K562 (cell line): ENCODE measurements at regions not wholly inside any gene's neighbourhood (a gene's known extent, or its start where the extent isn't known, plus 50 kb on each side); places are given as distances from the start of the nearest gene placed in this dataset.

Experiments
- ATAC-seq: fragments of 200-7000 bp; cut with Tn5 transposase; 3 replicates; pipeline ENCODE4 v1.9.1; 2020; ENCODE audit warnings: moderate library complexity
- BruUV-seq: library from RNA; stranded (reverse); fragments of 400-500 nt; replicated peaks from 2 replicates; lab custom pipeline; 2021; lab: Mats Ljungman, UMichigan
- CTCF ChIA-PET: fragments of 300-600 bp; formaldehyde crosslinking; extraction: SDS; loops from one replicate; lab custom pipeline; 2021; ENCODE audit warnings: low intra/inter-chr PET ratio; lab: Yijun Ruan, JAX
- POLR2A ChIA-PET: fragments of 300-600, 350-650 bp; sonication (Branson Sonifier 250); formaldehyde crosslinking; extraction: SDS; loops from one replicate; lab custom pipeline; 2021; ENCODE audit warnings: antibody characterized with exemption, inconsistent platforms; lab: Yijun Ruan, JAX
- DNase-seq, 4 experiments: peaks; one replicate each; pipeline versions ENCODE4 v3.0.0 to v3.0.0-alpha.2; 2011 to 2018; ENCODE audit warnings: low spot score in 3 of 4, mixed read lengths in 3 of 4; ENCODE audit errors: extremely low read depth in 1 of 4
- FAIRE-seq: peaks from 2 replicates; lab custom pipeline; 2011; peaks lifted over from hg19 to GRCh38; lab: Jason Lieb, UNC
- H2AFZ ChIP-seq: 2 replicates; pipeline ENCODE4 v1.6.0; 2011; ENCODE audit warnings: low read depth, low read length, control low read depth, inconsistent platforms
- H3K27ac ChIP-seq: fragments of 200-600 bp; 3 replicates; pipeline ENCODE4 v1.8.0; 2011; ENCODE audit warnings: low read depth, mild to moderate bottlenecking, control low read depth, inconsistent platforms, low read length, moderate library complexity, mixed read lengths; ENCODE audit errors: extremely low read depth
- H3K27me3 ChIP-seq, 2 experiments: fragments of 300-600 bp in 1 of 2; 2 replicates in 1 of 2; 3 replicates in 1 of 2; pipeline versions ENCODE4 v1.6.0 to v1.8.0; 2011; ENCODE audit warnings: inconsistent platforms in 2 of 2, low read length in 2 of 2, mild to moderate bottlenecking in 1 of 2, mixed read lengths in 1 of 2, moderate library complexity in 1 of 2; ENCODE audit not compliant: control insufficient read depth in 2 of 2, insufficient read depth in 2 of 2
- H3K36me3 ChIP-seq: fragments of 300-600 bp; 3 replicates; pipeline ENCODE4 v1.8.0; 2011; ENCODE audit warnings: mild to moderate bottlenecking, low read length, inconsistent platforms; ENCODE audit not compliant: control insufficient read depth, insufficient read depth
- H3K4me1 ChIP-seq, 2 experiments: fragments of 200-600 bp in 1 of 2; replicated peaks in 1 of 2; 2 replicates in 1 of 2; 3 replicates in 1 of 2; pipeline versions ENCODE4 v1.5.1 to v1.8.0; 2011; ENCODE audit warnings: inconsistent platforms in 2 of 2, low read length in 2 of 2, mild to moderate bottlenecking in 1 of 2, mixed read lengths in 1 of 2, moderate library complexity in 1 of 2; ENCODE audit not compliant: control insufficient read depth in 2 of 2, insufficient read depth in 2 of 2
- H3K4me2 ChIP-seq: 2 replicates; pipeline ENCODE4 v1.6.1; 2011; ENCODE audit warnings: low read length, control low read depth, inconsistent platforms, mixed read lengths; ENCODE audit not compliant: insufficient read depth
- H3K4me3 ChIP-seq: fragments of 200-600 bp; sonication (generic), shearing (Covaris generic); 2 replicates; pipeline ENCODE4 v1.5.1; 2016; ENCODE audit warnings: control low read depth, inconsistent platforms
- H3K79me2 ChIP-seq: fragments of 200-600 bp; 3 replicates; pipeline ENCODE4 v1.8.0; 2011; ENCODE audit warnings: low read length, inconsistent platforms; ENCODE audit not compliant: control insufficient read depth, insufficient read depth
- H3K9ac ChIP-seq, 2 experiments: 2 replicates each; pipeline versions ENCODE4 v1.6.0 to v1.6.1; 2011; ENCODE audit warnings: low read depth in 2 of 2, low read length in 2 of 2, control low read depth in 1 of 2, inconsistent platforms in 1 of 2, mild to moderate bottlenecking in 1 of 2, mixed read lengths in 1 of 2; ENCODE audit not compliant: insufficient read depth in 1 of 2
- H3K9me1 ChIP-seq: one replicate; pipeline ENCODE4 v1.6.0; 2011; ENCODE audit warnings: inconsistent platforms, mild to moderate bottlenecking, low read length, moderate library complexity; ENCODE audit not compliant: control insufficient read depth, insufficient read depth
- H3K9me3 ChIP-seq: replicated peaks from 2 replicates; pipeline ENCODE4 v1.5.1; 2011; ENCODE audit warnings: low read depth, low read length, inconsistent platforms; ENCODE audit not compliant: control insufficient read depth, insufficient read depth
- H4K20me1 ChIP-seq: replicated peaks from 2 replicates; pipeline ENCODE4 v1.6.1; 2011; ENCODE audit warnings: low read length, inconsistent platforms, mixed read lengths; ENCODE audit not compliant: control insufficient read depth, insufficient read depth
- BACH1 ChIP-seq: fragments of 200-800 bp; sonication (Bioruptor generic); IDR thresholded peaks from 2 replicates; pipeline ENCODE4 v1.6.1; 2016; ENCODE audit warnings: missing genetic modification characterization, missing compliant biosample characterization
- FOXJ3 ChIP-seq: sonication (generic); formaldehyde crosslinking; IDR thresholded peaks from 2 replicates; pipeline ENCODE4 v1.4.0; 2020; ENCODE audit warnings: mild to moderate bottlenecking, missing genetic modification reagents
- HSF4 ChIP-seq: fragments of 250-450 bp; sonication (Bioruptor Pico); IDR thresholded peaks from 2 replicates; pipeline ENCODE4 v2.1.2; 2022; ENCODE audit warnings: mild to moderate bottlenecking, moderate library complexity, borderline replicate concordance
- NBN ChIP-seq: fragments of 450-650 bp; IDR thresholded peaks from 2 replicates; pipeline ENCODE4 v1.6.1; 2016; ENCODE audit warnings: low read depth, mild to moderate bottlenecking
- NELFE ChIP-seq: IDR thresholded peaks from 2 replicates; pipeline ENCODE4 v1.6.1; 2011; ENCODE audit warnings: mild to moderate bottlenecking; ENCODE audit not compliant: insufficient read depth, insufficient read length
- NFIX ChIP-seq: fragments of 250-450 bp; sonication (Bioruptor Pico); IDR thresholded peaks from 2 replicates; pipeline ENCODE4 v1.4.0; 2020; ENCODE audit warnings: low read depth, mild to moderate bottlenecking, moderate library complexity
- PTBP1 ChIP-seq: fragments of 200-400 bp; formaldehyde crosslinking; IDR thresholded peaks from 2 replicates; pipeline ENCODE4 v1.6.1; 2017; ENCODE audit warnings: low read depth, low read length
- RBFOX2 ChIP-seq: fragments of 200-400 bp; formaldehyde crosslinking; IDR thresholded peaks from 2 replicates; pipeline ENCODE4 v1.6.1; 2017; ENCODE audit warnings: low read depth, mild to moderate bottlenecking, low read length, moderate library complexity
- SRSF9 ChIP-seq: fragments of 200-400 bp; formaldehyde crosslinking; IDR thresholded peaks from 2 replicates; pipeline ENCODE4 v1.6.1; 2017; ENCODE audit warnings: low read depth, low read length, borderline replicate concordance
- STAG1 ChIP-seq: sonication (generic); formaldehyde crosslinking; IDR thresholded peaks from 2 replicates; pipeline ENCODE4 v1.5.0; 2020; ENCODE audit warnings: missing genetic modification reagents, borderline replicate concordance
- ZNF143 ChIP-seq: sonication (generic); formaldehyde crosslinking; IDR thresholded peaks from 2 replicates; pipeline ENCODE4 v1.9.0; 2022; ENCODE audit warnings: mild to moderate bottlenecking, missing genetic modification reagents
- WGBS: fragments of 100-300 bp; shearing (Covaris generic); methylation state at CpG from one replicate; pipeline ENCODE4 v1.1.6; 2016; ENCODE audit warnings: low coverage, mixed read lengths; ENCODE audit not compliant: insufficient coverage; ENCODE audit errors: missing lambda C conversion rate; 5-methylcytosine and 5-hydroxymethylcytosine counted together
- in situ Hi-C: fragments of 300-500 bp; cut with MboI; formaldehyde crosslinking; loops from 4 replicates; pipeline ENCODE4 v1.15.0; 2018; ENCODE audit warnings: inconsistent platforms, mixed read lengths
- intact Hi-C: fragments of 100-400 bp; cut with micrococcal nuclease; formaldehyde crosslinking; loops from 2 replicates; pipeline ENCODE4 v1.14.2; 2022

- Histone ChIP-seq H2AFZ (no peak overlapping the region), H3K27ac (no peak overlapping the region), H3K9ac (no peak overlapping the region), H3K79me2 (no peaks in the 10 kb centered on the region), H3K4me3 (no peak overlapping the region), H3K9me3 (no peaks in the 10 kb centered on the region), H3K4me2 (no peak overlapping the region), H4K20me1 (no peaks in the 10 kb centered on the region), H3K27me3 (no peaks in the 10 kb centered on the region), H3K36me3 (no peaks in the 10 kb centered on the region), H3K9me1 (no peaks in the 10 kb centered on the region), H3K4me1 (no peaks in the 10 kb centered on the region)
- in situ Hi-C loops (no loop called here), intact Hi-C loops (no loop called here)
- DNase-seq (no peak), FAIRE-seq (no peak), ATAC-seq (no peak)
- WGBS = 0% methylated on average over 3 of the region's 3 CpGs
- POLR2A ChIA-PET = no interaction called here
- BruUV-seq = no TSS peak
- CTCF ChIA-PET = no interaction called here
- no peak for TF ChIP-seq NELFE
- no peak for TF ChIP-seq SRSF9
- no peak for TF ChIP-seq NFIX (CRISPR knock-in tag)
- TF ChIP-seq PTBP1 = no peak
- no peak for TF ChIP-seq STAG1
- no peak for TF ChIP-seq FOXJ3 (CRISPR knock-in tag)
- no peak for TF ChIP-seq HSF4
- no peak for TF ChIP-seq NBN
- no peak for TF ChIP-seq BACH1 (tag)
- TF ChIP-seq ZNF143 (CRISPR knock-in tag) = no peak
- TF ChIP-seq RBFOX2 = no peak
These were observed 83.6 kb upstream of the DLX6 start for GRCh38 chr7:96921771-96922170.
